GM12878 (cell line): ENCODE measurements at regions not wholly inside any gene's neighbourhood (a gene's known extent, or its start where the extent isn't known, plus 50 kb on each side); places are given as distances from the start of the nearest gene placed in this dataset.

ENCODE experiments used
- ATF3 ChIP-seq: IDR thresholded peaks from 2 replicates; pipeline ENCODE4 v1.6.1; 2011; ENCODE audit warnings: low read depth, mild to moderate bottlenecking, low read length, moderate library complexity, borderline replicate concordance; ENCODE audit errors: extremely low read depth
- BACH1 ChIP-seq: fragments of 450-650 bp; IDR thresholded peaks from 2 replicates; pipeline ENCODE4 v1.6.1; 2017; ENCODE audit warnings: mild to moderate bottlenecking, borderline replicate concordance
- CBX3 ChIP-seq: fragments of 200-600 bp; sonication (generic); IDR thresholded peaks from 2 replicates; pipeline ENCODE4 v1.6.1; 2016; ENCODE audit warnings: low read depth, borderline replicate concordance
- CHD2 ChIP-seq: IDR thresholded peaks from 2 replicates; pipeline ENCODE4 v1.6.1; 2011; ENCODE audit warnings: low read depth, low read length, improper control_type of control experiment, borderline replicate concordance
- CTCF ChIP-seq, 3 experiments: IDR thresholded peaks in 2 of 3; conservative IDR thresholded peaks in 1 of 3; 2 replicates each; pipeline ENCODE4 v1.5.1; 2011; ENCODE audit warnings: low read depth in 3 of 3, low read length in 3 of 3, mild to moderate bottlenecking in 3 of 3, control low read depth in 2 of 3, moderate library complexity in 2 of 3, inconsistent platforms in 1 of 3, mixed read lengths in 1 of 3; ENCODE audit not compliant: control insufficient read depth in 2 of 3, insufficient read depth in 1 of 3; ENCODE audit errors: extremely low read depth in 1 of 3
- EED ChIP-seq: sonication (generic); IDR thresholded peaks from 2 replicates; pipeline ENCODE4 v1.6.1; 2016; ENCODE audit warnings: antibody characterized with exemption, low read depth
- POLR2A ChIP-seq: IDR thresholded peaks from 2 replicates; pipeline ENCODE4 v1.6.1; 2011; ENCODE audit warnings: low read depth, mild to moderate bottlenecking, low read length
- RFX5 ChIP-seq: IDR thresholded peaks from 2 replicates; pipeline ENCODE4 v1.6.1; 2011; ENCODE audit warnings: low read depth, low read length, improper control_type of control experiment
- SRF ChIP-seq, 2 experiments: IDR thresholded peaks; 2 replicates each; pipeline ENCODE4 v1.6.1; 2011; ENCODE audit warnings: low read depth in 2 of 2, low read length in 2 of 2, mild to moderate bottlenecking in 1 of 2, moderate library complexity in 1 of 2
- YY1 ChIP-seq: IDR thresholded peaks from 2 replicates; pipeline ENCODE4 v1.6.1; 2011; ENCODE audit warnings: low read depth, mild to moderate bottlenecking, low read length

- TF ChIP-seq RFX5 (no peak), CBX3 (no peak), YY1 (no peak), BACH1 (no peak), POLR2A (no peak), CTCF (IDR thresholded peaks at IDR 0.05 in 2 of 3, conservative IDR thresholded peaks at IDR 0.05 in 1 of 3; ENCODE audit: control insufficient read depth in 2 of 3, extremely low read depth in 1 of 3, insufficient read depth in 1 of 3, low read depth in 3 of 3, low read length in 3 of 3) (no peak), SRF (IDR thresholded peaks at IDR 0.05; ENCODE audit: low read depth in 2 of 2, low read length in 2 of 2) (no peak), ATF3 (no peak), CHD2 (no peak), EED (no peak)
Measured at GRCh38 chr12:102696045-102696444, 215.7 kb upstream of the IGF1 start.
